GM21360 (cell line): ENCODE measurements at regions not wholly inside any gene's neighbourhood (a gene's known extent, or its start where the extent isn't known, plus 50 kb on each side); places are given as distances from the start of the nearest gene placed in this dataset.

Experiments
- ATAC-seq: cut with Tn5 transposase; IDR thresholded peaks from one replicate; pipeline ENCODE4 v1.9.1; 2021; ENCODE audit warnings: mild to moderate bottlenecking, moderate library complexity; ENCODE audit not compliant: unreplicated experiment

- no peak for ATAC-seq
These were observed 128.7 kb upstream of the USP38 start for GRCh38 chr4:143055997-143056396.

- no peak for ATAC-seq
These were observed 113.4 kb upstream of the USP38 start for GRCh38 chr4:143071351-143071750.

GRCh38 chr4:143076723-143077122, 108.0 kb upstream of the USP38 start:
- ATAC-seq = no peak

GRCh38 chr4:143082701-143083100, 102.0 kb upstream of the USP38 start:
- no peak for ATAC-seq

GRCh38 chr4:143083756-143084472, 100.8 kb upstream of the USP38 start:
- no peak for ATAC-seq

- no peak for ATAC-seq
These were observed 100.2 kb upstream of the USP38 start for GRCh38 chr4:143084566-143084965.

GRCh38 chr4:143085224-143085623, 99.5 kb upstream of the USP38 start:
- ATAC-seq = no peak

GRCh38 chr4:143085659-143086058, 99.1 kb upstream of the USP38 start:
- ATAC-seq = no peak

GRCh38 chr4:143089291-143089690, 95.4 kb upstream of the USP38 start:
- no peak for ATAC-seq

GRCh38 chr4:143089847-143090246, 94.9 kb upstream of the USP38 start:
- no peak for ATAC-seq

GRCh38 chr4:143091862-143092261, 92.9 kb upstream of the USP38 start:
- ATAC-seq = no peak

- no peak for ATAC-seq
These were observed 89.3 kb upstream of the USP38 start for GRCh38 chr4:143095447-143095846.

GRCh38 chr4:143097751-143098150, 87.0 kb upstream of the USP38 start:
- ATAC-seq = no peak

- no peak for ATAC-seq
These were observed 85.0 kb upstream of the USP38 start for GRCh38 chr4:143099693-143100092.

- no peak for ATAC-seq
These were observed 75.3 kb upstream of the USP38 start for GRCh38 chr4:143109376-143109775.

- no peak for ATAC-seq
These were observed 66.1 kb upstream of the USP38 start for GRCh38 chr4:143118663-143119062.

GRCh38 chr4:143127621-143128020, 57.1 kb upstream of the USP38 start:
- no peak for ATAC-seq

- no peak for ATAC-seq
These were observed 50.7 kb upstream of the USP38 start for GRCh38 chr4:143133977-143134376.
